ENCODE measurements at regions not wholly inside any gene's neighbourhood (a gene's known extent, or its start where the extent isn't known, plus 50 kb on each side); places are given as distances from the start of the nearest gene placed in this dataset.

DNA sequence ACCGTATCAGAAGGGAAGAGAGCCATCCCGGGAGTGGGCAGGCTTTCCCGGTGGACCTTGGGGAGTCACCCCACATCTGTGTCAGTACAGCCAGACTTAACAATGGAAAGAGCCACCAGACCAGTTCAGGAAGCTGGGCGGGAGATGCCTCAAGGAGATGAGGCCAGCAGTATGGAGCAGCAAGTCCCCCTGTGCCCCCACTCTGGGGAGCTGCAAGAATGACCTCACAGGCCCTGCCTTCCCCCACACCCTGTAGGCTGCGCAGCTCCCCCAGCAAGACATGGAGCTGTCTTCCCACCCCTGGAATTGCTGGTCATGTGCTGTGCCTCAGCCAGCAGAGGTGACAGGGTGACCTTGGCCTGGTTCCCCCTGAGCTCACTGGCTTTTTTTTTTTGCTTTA is 76.8 kb upstream of the INSIG1 start:
- TF ChIP-seq EZH2 (IDR thresholded peaks at IDR 0.05; ENCODE audit: borderline replicate concordance, low read depth, low read length, severe bottlenecking): no peak
- no peak for TF ChIP-seq CTCF (IDR thresholded peaks at IDR 0.05; ENCODE audit: borderline replicate concordance, extremely low read depth, low read length, poor library complexity, severe bottlenecking)
